HepG2 (cell line): ENCODE measurements at regions not wholly inside any gene's neighbourhood (a gene's known extent, or its start where the extent isn't known, plus 50 kb on each side); places are given as distances from the start of the nearest gene placed in this dataset.

Source experiments
- ARID4A ChIP-seq: sonication (generic); formaldehyde crosslinking; IDR thresholded peaks from 2 replicates; pipeline ENCODE4 v1.5.0; 2020; ENCODE audit warnings: mild to moderate bottlenecking, missing genetic modification reagents, borderline replicate concordance
- ATF1 ChIP-seq: IDR thresholded peaks from 2 replicates; pipeline ENCODE4 v1.6.1; 2016; ENCODE audit warnings: mild to moderate bottlenecking, control low read depth
- CREB3 ChIP-seq: sonication (generic); formaldehyde crosslinking; IDR thresholded peaks from 2 replicates; pipeline ENCODE4 v1.5.0; 2020; ENCODE audit warnings: missing genetic modification reagents
- E2F1 ChIP-seq: sonication (generic); formaldehyde crosslinking; IDR thresholded peaks from 2 replicates; pipeline ENCODE4 v1.5.0; 2020; ENCODE audit warnings: missing genetic modification reagents
- ELF3 ChIP-seq: IDR thresholded peaks from 2 replicates; pipeline ENCODE4 v1.6.1; 2016; ENCODE audit warnings: missing genetic modification reagents, missing compliant biosample characterization
- GABPA ChIP-seq, 2 experiments: IDR thresholded peaks; 2 replicates each; pipeline ENCODE4 v1.6.1; 2011 to 2016; ENCODE audit warnings: low read depth in 2 of 2, low read length in 1 of 2, missing biosample characterization in 1 of 2, missing genetic modification characterization in 1 of 2
- GABPB1 ChIP-seq: IDR thresholded peaks from 2 replicates; pipeline ENCODE4 v1.6.1; 2016; ENCODE audit warnings: mild to moderate bottlenecking, missing genetic modification reagents, moderate library complexity, missing compliant biosample characterization
- HES4 ChIP-seq: sonication (generic); formaldehyde crosslinking; IDR thresholded peaks from 2 replicates; pipeline ENCODE4 v1.9.0; 2021; ENCODE audit warnings: mild to moderate bottlenecking, missing genetic modification reagents, borderline replicate concordance
- HOXA3 ChIP-seq: sonication (generic); formaldehyde crosslinking; IDR thresholded peaks from 2 replicates; pipeline ENCODE4 v1.5.0; 2020; ENCODE audit warnings: missing genetic modification reagents
- KLF16 ChIP-seq, 2 experiments: sonication (generic) in 1 of 2; formaldehyde crosslinking in 1 of 2; IDR thresholded peaks; 2 replicates each; pipeline versions ENCODE4 v1.6.1 to v1.8.0; 2016 to 2023; ENCODE audit warnings: missing genetic modification reagents in 2 of 2, missing compliant biosample characterization in 1 of 2
- MBNL3 ChIP-seq: fragments of 250-450 bp; sonication (Bioruptor Pico); conservative IDR thresholded peaks from 2 replicates; pipeline ENCODE4 v1.8.0; 2022; ENCODE audit warnings: mild to moderate bottlenecking, inconsistent platforms
- NR2C2 ChIP-seq: sonication (generic); formaldehyde crosslinking; IDR thresholded peaks from 2 replicates; pipeline ENCODE4 v1.4.0; 2020; ENCODE audit warnings: missing genetic modification reagents, mild to moderate bottlenecking, moderate library complexity, borderline replicate concordance
- NR2F6 ChIP-seq, 2 experiments: IDR thresholded peaks; 2 replicates each; pipeline ENCODE4 v1.6.1; 2016; ENCODE audit warnings: antibody characterized with exemption in 1 of 2, mild to moderate bottlenecking in 1 of 2
- RXRB ChIP-seq: IDR thresholded peaks from 2 replicates; pipeline ENCODE4 v1.6.1; 2016; ENCODE audit warnings: borderline replicate concordance, missing genetic modification reagents, missing compliant biosample characterization
- TOE1 ChIP-seq: sonication (generic); formaldehyde crosslinking; IDR thresholded peaks from 2 replicates; pipeline ENCODE4 v1.4.0; 2020; ENCODE audit warnings: mild to moderate bottlenecking, missing genetic modification reagents
- ZBTB38 ChIP-seq: sonication (generic); formaldehyde crosslinking; IDR thresholded peaks from 2 replicates; pipeline ENCODE4 v1.5.1; 2020; ENCODE audit warnings: mild to moderate bottlenecking, missing genetic modification reagents
- ZFP82 ChIP-seq: sonication (generic); formaldehyde crosslinking; IDR thresholded peaks from 2 replicates; pipeline ENCODE4 v1.5.1; 2020; ENCODE audit warnings: mild to moderate bottlenecking, missing genetic modification reagents, borderline replicate concordance
- ZNF230 ChIP-seq: sonication (generic); formaldehyde crosslinking; IDR thresholded peaks from 2 replicates; pipeline ENCODE4 v1.4.0; 2020; ENCODE audit warnings: mild to moderate bottlenecking, missing genetic modification reagents
- ZNF335 ChIP-seq: sonication (generic); formaldehyde crosslinking; IDR thresholded peaks from 2 replicates; pipeline ENCODE4 v1.4.0; 2020; ENCODE audit warnings: missing genetic modification reagents
- ZNF34 ChIP-seq: sonication (generic); formaldehyde crosslinking; IDR thresholded peaks from 2 replicates; pipeline ENCODE4 v1.4.0; 2020; ENCODE audit warnings: mild to moderate bottlenecking, missing genetic modification reagents, borderline replicate concordance
- ZNF546 ChIP-seq: sonication (generic); formaldehyde crosslinking; conservative IDR thresholded peaks from 2 replicates; pipeline ENCODE4 v1.8.1; 2023; ENCODE audit warnings: mild to moderate bottlenecking, missing genetic modification reagents
- ZSCAN25 ChIP-seq: sonication (generic); formaldehyde crosslinking; IDR thresholded peaks from 2 replicates; pipeline ENCODE4 v1.8.0; 2022; ENCODE audit warnings: mild to moderate bottlenecking, missing genetic modification reagents

GRCh38 chr13:68380041-68380973, 1150.2 kb upstream of the PCDH9 start (continued):
- no peak for TF ChIP-seq E2F1 (CRISPR knock-in tag)
- TF ChIP-seq ZFP82, result no peak
- no peak for TF ChIP-seq ZBTB38 (CRISPR knock-in tag)
- TF ChIP-seq ZNF546 (CRISPR knock-in tag), result no peak
- TF ChIP-seq ATF1 (CRISPR knock-in tag), result peak; percentile 51; the same call in 1 of the 2 replicates
- no peak for TF ChIP-seq ZNF34 (CRISPR knock-in tag)
- no peak for TF ChIP-seq MBNL3 (CRISPR knock-in tag)
- no peak for TF ChIP-seq ZNF230 (CRISPR knock-in tag)
- no peak for TF ChIP-seq TOE1
- TF ChIP-seq GABPA (IDR thresholded peaks at IDR 0.05; ENCODE audit: low read depth, low read length), result no peak
- TF ChIP-seq GABPA (CRISPR knock-in tag; IDR thresholded peaks at IDR 0.05; ENCODE audit: low read depth), result no peak
- no peak for TF ChIP-seq HOXA3 (CRISPR knock-in tag)
- TF ChIP-seq KLF16 (CRISPR knock-in tag; IDR thresholded peaks at IDR 0.05), result peak in 1 of 2 experiments; percentile 28; a peak in 1 of 4 replicates
- no peak for TF ChIP-seq ZNF335 (CRISPR knock-in tag)
- TF ChIP-seq ZSCAN25 (CRISPR knock-in tag), result no peak
- no peak for TF ChIP-seq NR2C2
- TF ChIP-seq RXRB, result peak; percentile 94
- TF ChIP-seq ELF3 (CRISPR knock-in tag), result no peak
- TF ChIP-seq HES4 (CRISPR knock-in tag), result no peak
- TF ChIP-seq NR2F6 (IDR thresholded peaks at IDR 0.05), result peak; percentile 59
- TF ChIP-seq NR2F6 (CRISPR knock-in tag; IDR thresholded peaks at IDR 0.05), result no peak
- no peak for TF ChIP-seq GABPB1 (CRISPR knock-in tag)
- TF ChIP-seq ARID4A (CRISPR knock-in tag), result no peak
- TF ChIP-seq CREB3 (CRISPR knock-in tag), result no peak
